DOHH2 (cell line): ENCODE measurements at regions not wholly inside any gene's neighbourhood (a gene's known extent, or its start where the extent isn't known, plus 50 kb on each side); places are given as distances from the start of the nearest gene placed in this dataset.

Source experiments
- EZH2phosphoT487 ChIP-seq: fragments of 200-600 bp; sonication (generic); IDR thresholded peaks from 2 replicates; pipeline ENCODE4 v1.6.1; 2017; ENCODE audit warnings: borderline replicate concordance, mild to moderate bottlenecking, antibody characterized with exemption, low read length, moderate library complexity, mixed read lengths
- TF ChIP-seq, protein P1 (sequence below): fragments of 200-600 bp; sonication (generic); IDR thresholded peaks from one replicate; pipeline ENCODE4 v1.5.1; 2014; ENCODE audit warnings: antibody characterized with exemption, mild to moderate bottlenecking, low read depth, low read length; ENCODE audit not compliant: poor library complexity, severe bottlenecking

DNA sequence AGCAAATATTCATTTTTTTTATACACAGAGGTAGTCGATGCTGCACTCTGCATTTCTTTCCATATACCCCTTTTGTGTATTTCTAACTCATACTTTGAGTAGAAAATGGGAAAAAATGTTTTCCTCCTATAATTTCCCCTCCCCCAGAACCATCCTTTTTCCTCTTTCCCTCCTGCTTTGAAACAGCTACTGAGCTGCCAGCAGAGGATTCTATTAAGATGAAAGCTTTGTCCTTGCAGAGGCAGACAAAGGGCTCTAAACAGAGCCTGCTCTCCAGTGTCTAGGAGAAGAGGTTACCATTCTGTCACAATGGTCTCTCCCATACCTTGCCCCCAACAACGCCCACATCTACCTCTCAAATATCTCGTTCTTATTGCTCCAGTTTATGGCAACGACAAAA is 74.6 kb upstream of the OSBPL8 start:
- TF ChIP-seq, protein P1, sequence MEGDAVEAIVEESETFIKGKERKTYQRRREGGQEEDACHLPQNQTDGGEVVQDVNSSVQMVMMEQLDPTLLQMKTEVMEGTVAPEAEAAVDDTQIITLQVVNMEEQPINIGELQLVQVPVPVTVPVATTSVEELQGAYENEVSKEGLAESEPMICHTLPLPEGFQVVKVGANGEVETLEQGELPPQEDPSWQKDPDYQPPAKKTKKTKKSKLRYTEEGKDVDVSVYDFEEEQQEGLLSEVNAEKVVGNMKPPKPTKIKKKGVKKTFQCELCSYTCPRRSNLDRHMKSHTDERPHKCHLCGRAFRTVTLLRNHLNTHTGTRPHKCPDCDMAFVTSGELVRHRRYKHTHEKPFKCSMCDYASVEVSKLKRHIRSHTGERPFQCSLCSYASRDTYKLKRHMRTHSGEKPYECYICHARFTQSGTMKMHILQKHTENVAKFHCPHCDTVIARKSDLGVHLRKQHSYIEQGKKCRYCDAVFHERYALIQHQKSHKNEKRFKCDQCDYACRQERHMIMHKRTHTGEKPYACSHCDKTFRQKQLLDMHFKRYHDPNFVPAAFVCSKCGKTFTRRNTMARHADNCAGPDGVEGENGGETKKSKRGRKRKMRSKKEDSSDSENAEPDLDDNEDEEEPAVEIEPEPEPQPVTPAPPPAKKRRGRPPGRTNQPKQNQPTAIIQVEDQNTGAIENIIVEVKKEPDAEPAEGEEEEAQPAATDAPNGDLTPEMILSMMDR = no peak
- no peak for TF ChIP-seq EZH2phosphoT487
